SU-DHL-6 (cell line): ENCODE measurements at regions not wholly inside any gene's neighbourhood (a gene's known extent, or its start where the extent isn't known, plus 50 kb on each side); places are given as distances from the start of the nearest gene placed in this dataset.

Source experiments
- EZH2phosphoT487 ChIP-seq: fragments of 200-600 bp; sonication (generic), shearing (Covaris generic); conservative IDR thresholded peaks from 2 replicates; pipeline ENCODE4 v1.6.1; 2018; ENCODE audit warnings: mild to moderate bottlenecking, antibody characterized with exemption, low read length, moderate library complexity, mixed read lengths
- TF ChIP-seq, protein P1 (sequence below): fragments of 200-600 bp; sonication (generic); IDR thresholded peaks from one replicate; pipeline ENCODE4 v1.5.1; 2017; ENCODE audit warnings: antibody characterized with exemption, mild to moderate bottlenecking, low read length, moderate library complexity; ENCODE audit not compliant: insufficient read depth, poor library complexity, severe bottlenecking

GRCh38 chr3:193885832-193886231, 250.1 kb upstream of the HES1 start:
- TF ChIP-seq, protein P1, sequence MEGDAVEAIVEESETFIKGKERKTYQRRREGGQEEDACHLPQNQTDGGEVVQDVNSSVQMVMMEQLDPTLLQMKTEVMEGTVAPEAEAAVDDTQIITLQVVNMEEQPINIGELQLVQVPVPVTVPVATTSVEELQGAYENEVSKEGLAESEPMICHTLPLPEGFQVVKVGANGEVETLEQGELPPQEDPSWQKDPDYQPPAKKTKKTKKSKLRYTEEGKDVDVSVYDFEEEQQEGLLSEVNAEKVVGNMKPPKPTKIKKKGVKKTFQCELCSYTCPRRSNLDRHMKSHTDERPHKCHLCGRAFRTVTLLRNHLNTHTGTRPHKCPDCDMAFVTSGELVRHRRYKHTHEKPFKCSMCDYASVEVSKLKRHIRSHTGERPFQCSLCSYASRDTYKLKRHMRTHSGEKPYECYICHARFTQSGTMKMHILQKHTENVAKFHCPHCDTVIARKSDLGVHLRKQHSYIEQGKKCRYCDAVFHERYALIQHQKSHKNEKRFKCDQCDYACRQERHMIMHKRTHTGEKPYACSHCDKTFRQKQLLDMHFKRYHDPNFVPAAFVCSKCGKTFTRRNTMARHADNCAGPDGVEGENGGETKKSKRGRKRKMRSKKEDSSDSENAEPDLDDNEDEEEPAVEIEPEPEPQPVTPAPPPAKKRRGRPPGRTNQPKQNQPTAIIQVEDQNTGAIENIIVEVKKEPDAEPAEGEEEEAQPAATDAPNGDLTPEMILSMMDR: no peak
- TF ChIP-seq EZH2phosphoT487: no peak
